Endothelial cell of umbilical vein (primary cell): ENCODE measurements at regions not wholly inside any gene's neighbourhood (a gene's known extent, or its start where the extent isn't known, plus 50 kb on each side); places are given as distances from the start of the nearest gene placed in this dataset.

Source experiments
- BruUV-seq: library from RNA; stranded (reverse); fragments of 400-500 nt; replicated peaks from 2 replicates; lab custom pipeline; 2021; lab: Mats Ljungman, UMichigan
- CTCF ChIA-PET: fragments of 300-600, 350-600 bp; sonication (Branson Sonifier 250); formaldehyde crosslinking; loops from one replicate; lab custom pipeline; 2021; ENCODE audit warnings: antibody characterized with exemption, inconsistent platforms; lab: Charles Lee
- POLR2A ChIA-PET: fragments of 300-600, 350-600 bp; sonication (Branson Sonifier 250); formaldehyde crosslinking; loops from one replicate; lab custom pipeline; 2021; ENCODE audit warnings: antibody characterized with exemption, inconsistent platforms; lab: Charles Lee
- DNase-seq: peaks from one replicate; pipeline ENCODE4 v3.0.0-alpha.2; 2011; ENCODE audit warnings: low read depth, low spot score
- FAIRE-seq: peaks from 2 replicates; lab custom pipeline; 2011; peaks lifted over from hg19 to GRCh38; lab: Jason Lieb, UNC
- H2AFZ ChIP-seq: 2 replicates; pipeline ENCODE4 v1.6.0; 2012; ENCODE audit warnings: low read depth, low read length, control low read depth, inconsistent platforms
- H3K27ac ChIP-seq: 2 replicates; pipeline ENCODE4 v1.5.1; 2011; ENCODE audit warnings: low read depth, mild to moderate bottlenecking, control low read depth, low read length, moderate library complexity; ENCODE audit not compliant: insufficient read depth
- H3K27me3 ChIP-seq, 2 experiments: 2 replicates each; pipeline versions ENCODE4 v1.6.0 to v1.6.1; 2011; ENCODE audit warnings: low read length in 2 of 2, mixed read lengths in 1 of 2; ENCODE audit not compliant: control insufficient read depth in 2 of 2, insufficient read depth in 2 of 2
- H3K36me3 ChIP-seq, 2 experiments: 2 replicates in 1 of 2; 3 replicates in 1 of 2; pipeline ENCODE4 v1.5.1; 2011; ENCODE audit warnings: low read length in 2 of 2, mild to moderate bottlenecking in 1 of 2, moderate library complexity in 1 of 2; ENCODE audit not compliant: control insufficient read depth in 2 of 2, insufficient read depth in 2 of 2; ENCODE audit errors: extremely low read depth in 1 of 2
- H3K4me1 ChIP-seq: 3 replicates; pipeline ENCODE4 v1.5.1; 2011; ENCODE audit warnings: mild to moderate bottlenecking, low read length; ENCODE audit not compliant: control insufficient read depth, insufficient read depth; ENCODE audit errors: extremely low read depth
- H3K4me2 ChIP-seq: 2 replicates; pipeline ENCODE4 v1.6.1; 2011; ENCODE audit warnings: low read length, control low read depth, mixed read lengths; ENCODE audit not compliant: insufficient read depth
- H3K4me3 ChIP-seq, 3 experiments: fragments of 200-600 bp in 1 of 3; sonication (generic), shearing (Covaris generic) in 1 of 3; replicated peaks in 1 of 3; 2 replicates each; pipeline ENCODE4 v1.5.1; 2011 to 2016; ENCODE audit warnings: control low read depth in 3 of 3, low read length in 3 of 3, mild to moderate bottlenecking in 2 of 3, inconsistent platforms in 1 of 3, low read depth in 1 of 3, moderate library complexity in 1 of 3; ENCODE audit not compliant: insufficient read depth in 1 of 3
- H3K79me2 ChIP-seq: 2 replicates; pipeline ENCODE4 v1.6.0; 2012; ENCODE audit warnings: low read length, inconsistent platforms; ENCODE audit not compliant: control insufficient read depth, insufficient read depth
- H3K9ac ChIP-seq: replicated peaks from 2 replicates; pipeline ENCODE3; 2011; ENCODE audit warnings: low read length, control low read depth; ENCODE audit not compliant: insufficient read depth; ENCODE audit errors: extremely low read depth
- H3K9me1 ChIP-seq: replicated peaks from 3 replicates; pipeline ENCODE4 v1.6.0; 2011; ENCODE audit warnings: mild to moderate bottlenecking, low read length; ENCODE audit not compliant: control insufficient read depth, insufficient read depth; ENCODE audit errors: extremely low read depth
- H3K9me3 ChIP-seq: replicated peaks from 2 replicates; pipeline ENCODE4 v1.5.1; 2012; ENCODE audit warnings: low read length, inconsistent platforms; ENCODE audit not compliant: control insufficient read depth, insufficient read depth
- H4K20me1 ChIP-seq: replicated peaks from 2 replicates; pipeline ENCODE3; 2011; ENCODE audit warnings: mild to moderate bottlenecking, low read length; ENCODE audit not compliant: control insufficient read depth, insufficient read depth; ENCODE audit errors: extremely low read depth
- EZH2 ChIP-seq: IDR thresholded peaks from 2 replicates; pipeline ENCODE4 v1.6.1; 2012; ENCODE audit warnings: borderline replicate concordance, low read depth, mild to moderate bottlenecking, moderate library complexity, low read length, inconsistent platforms; ENCODE audit not compliant: severe bottlenecking
- FOS ChIP-seq: IDR thresholded peaks from 2 replicates; pipeline ENCODE4 v1.6.1; 2011; ENCODE audit warnings: mild to moderate bottlenecking, low read length, moderate library complexity, borderline replicate concordance; ENCODE audit not compliant: insufficient read depth
- GATA2 ChIP-seq: IDR thresholded peaks from 2 replicates; pipeline ENCODE4 v1.7.0; 2011; ENCODE audit warnings: low read depth, mild to moderate bottlenecking, moderate library complexity, mixed read lengths, low read length; ENCODE audit not compliant: insufficient read length, insufficient read depth
- JUN ChIP-seq: IDR thresholded peaks from 2 replicates; pipeline ENCODE4 v1.6.1; 2011; ENCODE audit warnings: borderline replicate concordance, low read depth; ENCODE audit not compliant: insufficient read length, insufficient read depth
- MYC ChIP-seq: IDR thresholded peaks from one replicate; pipeline ENCODE4 v1.6.1; 2011; ENCODE audit warnings: mild to moderate bottlenecking, low read depth, low read length
- POLR2A ChIP-seq: IDR thresholded peaks from 2 replicates; pipeline ENCODE4 v1.6.1; 2012; ENCODE audit warnings: low read depth, mild to moderate bottlenecking, control low read depth, low read length
- POLR2AphosphoS5 ChIP-seq: IDR thresholded peaks from 2 replicates; pipeline ENCODE4 v1.6.1; 2012; ENCODE audit warnings: low read depth, mild to moderate bottlenecking, control low read depth, low read length, moderate library complexity; ENCODE audit not compliant: insufficient read depth
- dilution Hi-C: fragments of 300-500 bp; cut with MboI; formaldehyde crosslinking; loops from one replicate; pipeline ENCODE4 v1.15.0; 2019; ENCODE audit warnings: low sequenced_read_pairs; ENCODE audit not compliant: extremely low pct_ligation_motif_present
- intact Hi-C: fragments of 100-400 bp; cut with micrococcal nuclease; formaldehyde crosslinking; loops from one replicate; pipeline ENCODE4 v1.10.0; 2022
- TF ChIP-seq, protein P1 (sequence below), 2 donors: IDR thresholded peaks; 1 replicate in 1 of 2; 2 replicates in 1 of 2; pipeline ENCODE4 v1.5.1; 2011; ENCODE audit warnings: low read length in 2 of 2, mild to moderate bottlenecking in 2 of 2, moderate library complexity in 2 of 2, control low read depth in 1 of 2, inconsistent platforms in 1 of 2, low read depth in 1 of 2; ENCODE audit not compliant: insufficient read depth in 1 of 2; ENCODE audit errors: extremely low read depth in 1 of 2
- TF ChIP-seq, protein P2 (sequence below): IDR thresholded peaks from 2 replicates; pipeline ENCODE4 v1.6.1; 2011; ENCODE audit not compliant: insufficient read depth, insufficient read length

DNA sequence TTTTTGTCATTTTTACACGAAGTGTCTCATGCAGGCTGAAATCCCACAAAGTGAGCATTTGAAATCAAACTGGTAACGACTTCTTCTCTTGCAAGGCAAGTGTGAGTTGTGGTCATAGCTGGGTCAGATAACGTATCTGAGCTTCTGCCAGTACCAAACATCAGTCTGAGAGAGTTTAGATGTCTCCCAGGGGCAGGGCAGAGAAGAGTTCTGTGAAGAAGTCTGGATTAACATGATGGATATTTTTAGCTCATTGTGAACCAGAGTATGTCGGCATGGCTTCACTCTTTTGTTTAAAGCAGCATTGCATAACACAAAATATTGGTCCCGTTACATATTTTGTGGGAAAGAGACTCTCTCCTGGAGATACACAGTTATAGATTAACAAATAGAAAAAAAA is 655.5 kb upstream of the KLHL29 start:
- Histone ChIP-seq H2AFZ (no peak overlapping the region), H3K36me3 (no peaks in the 10 kb centered on the region), H3K9me3 (peaks cover 4% of the 10 kb centered on the region), H3K27me3 (no peaks in the 10 kb centered on the region), H3K4me2 (no peak overlapping the region), H3K79me2 (no peaks in the 10 kb centered on the region), H3K9me1 (no peaks in the 10 kb centered on the region), H3K9ac (no peak overlapping the region), H3K4me3 (no peak overlapping the region), H3K4me1 (no peaks in the 10 kb centered on the region), H3K27ac (no peak overlapping the region), H4K20me1 (no peaks in the 10 kb centered on the region)
- TF ChIP-seq MYC: no peak
- TF ChIP-seq JUN: no peak
- TF ChIP-seq, protein P1, sequence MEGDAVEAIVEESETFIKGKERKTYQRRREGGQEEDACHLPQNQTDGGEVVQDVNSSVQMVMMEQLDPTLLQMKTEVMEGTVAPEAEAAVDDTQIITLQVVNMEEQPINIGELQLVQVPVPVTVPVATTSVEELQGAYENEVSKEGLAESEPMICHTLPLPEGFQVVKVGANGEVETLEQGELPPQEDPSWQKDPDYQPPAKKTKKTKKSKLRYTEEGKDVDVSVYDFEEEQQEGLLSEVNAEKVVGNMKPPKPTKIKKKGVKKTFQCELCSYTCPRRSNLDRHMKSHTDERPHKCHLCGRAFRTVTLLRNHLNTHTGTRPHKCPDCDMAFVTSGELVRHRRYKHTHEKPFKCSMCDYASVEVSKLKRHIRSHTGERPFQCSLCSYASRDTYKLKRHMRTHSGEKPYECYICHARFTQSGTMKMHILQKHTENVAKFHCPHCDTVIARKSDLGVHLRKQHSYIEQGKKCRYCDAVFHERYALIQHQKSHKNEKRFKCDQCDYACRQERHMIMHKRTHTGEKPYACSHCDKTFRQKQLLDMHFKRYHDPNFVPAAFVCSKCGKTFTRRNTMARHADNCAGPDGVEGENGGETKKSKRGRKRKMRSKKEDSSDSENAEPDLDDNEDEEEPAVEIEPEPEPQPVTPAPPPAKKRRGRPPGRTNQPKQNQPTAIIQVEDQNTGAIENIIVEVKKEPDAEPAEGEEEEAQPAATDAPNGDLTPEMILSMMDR (IDR thresholded peaks at IDR 0.05; ENCODE audit: extremely low read depth in 1 of 2, insufficient read depth in 1 of 2, low read depth in 1 of 2, low read length in 2 of 2): no peak
- no peak for TF ChIP-seq GATA2
- TF ChIP-seq, protein P2, sequence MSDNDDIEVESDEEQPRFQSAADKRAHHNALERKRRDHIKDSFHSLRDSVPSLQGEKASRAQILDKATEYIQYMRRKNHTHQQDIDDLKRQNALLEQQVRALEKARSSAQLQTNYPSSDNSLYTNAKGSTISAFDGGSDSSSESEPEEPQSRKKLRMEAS: no peak
- TF ChIP-seq EZH2: no peak
- TF ChIP-seq FOS: no peak
- no peak for TF ChIP-seq POLR2A
- TF ChIP-seq POLR2AphosphoS5: no peak
- ChIA-PET CTCF (no interaction called here), POLR2A (no interaction called here)
- no TSS peak for BruUV-seq
- dilution Hi-C loops: no loop called here
- intact Hi-C loops: no loop called here
- DNase-seq (no peak), FAIRE-seq (no peak)
